ENCODE measurements at regions not wholly inside any gene's neighbourhood (a gene's known extent, or its start where the extent isn't known, plus 50 kb on each side); places are given as distances from the start of the nearest gene placed in this dataset.

GRCh38 chr1:168966636-168967035 is 139.9 kb upstream of the ATP1B1 start:
- no peak overlapping the region for H3K4me2 ChIP-seq (ENCODE audit: control insufficient read depth, extremely low read depth, insufficient read depth, low read depth, low read length)
- H3K9ac ChIP-seq (ENCODE audit: control insufficient read depth, extremely low read depth, insufficient read depth, low read length) = no peak overlapping the region
- dilution Hi-C loops (cut with MboI; ENCODE audit: extremely low pct_ligation_motif_present, low sequenced_read_pairs) = no loop called here
- no peaks in the 10 kb centered on the region for H3K79me2 ChIP-seq (ENCODE audit: control insufficient read depth, insufficient read depth, low read length)
- H3K27me3 ChIP-seq (ENCODE audit: control insufficient read depth, extremely low read depth, insufficient read depth, low read length) = no peaks in the 10 kb centered on the region
- H3K27ac ChIP-seq (ENCODE audit: control insufficient read depth, insufficient read depth, low read length) = no peak overlapping the region
- H3K4me3 ChIP-seq (ENCODE audit: control insufficient read depth in 2 of 3, extremely low read depth in 1 of 3, insufficient read depth in 2 of 3, low read depth in 1 of 3, low read length in 3 of 3) = no peak overlapping the region
- no peaks in the 10 kb centered on the region for H3K9me3 ChIP-seq (ENCODE audit: control insufficient read depth, low read depth, low read length)
- FAIRE-seq (no peak), DNase-seq (ENCODE audit: low read depth, low spot score) (no peak)
- H2AFZ ChIP-seq (ENCODE audit: control insufficient read depth, low read length) = no peak overlapping the region
- no peaks in the 10 kb centered on the region for H3K36me3 ChIP-seq (ENCODE audit: control insufficient read depth in 2 of 2, extremely low read depth in 1 of 2, insufficient read depth in 2 of 2, low read length in 2 of 2)
- no peaks in the 10 kb centered on the region for H3K4me1 ChIP-seq (ENCODE audit: control insufficient read depth, extremely low read depth, insufficient read depth, low read length)
- TF ChIP-seq EZH2 (IDR thresholded peaks at IDR 0.05; ENCODE audit: low read length) (no peak), CTCF (optimal IDR thresholded peaks at IDR 0.05 in 1 of 3, IDR thresholded peaks at IDR 0.05 in 1 of 3, conservative IDR thresholded peaks at IDR 0.05 in 1 of 3; ENCODE audit: extremely low read depth in 1 of 3, insufficient read depth in 2 of 3, low read length in 3 of 3) (no peak)
- no peaks in the 10 kb centered on the region for H4K20me1 ChIP-seq (ENCODE audit: control insufficient read depth, extremely low read depth, insufficient read depth, low read length)
- H3K9me1 ChIP-seq (ENCODE audit: control insufficient read depth, extremely low read depth, insufficient read depth, low read length) = no peaks in the 10 kb centered on the region

DNA sequence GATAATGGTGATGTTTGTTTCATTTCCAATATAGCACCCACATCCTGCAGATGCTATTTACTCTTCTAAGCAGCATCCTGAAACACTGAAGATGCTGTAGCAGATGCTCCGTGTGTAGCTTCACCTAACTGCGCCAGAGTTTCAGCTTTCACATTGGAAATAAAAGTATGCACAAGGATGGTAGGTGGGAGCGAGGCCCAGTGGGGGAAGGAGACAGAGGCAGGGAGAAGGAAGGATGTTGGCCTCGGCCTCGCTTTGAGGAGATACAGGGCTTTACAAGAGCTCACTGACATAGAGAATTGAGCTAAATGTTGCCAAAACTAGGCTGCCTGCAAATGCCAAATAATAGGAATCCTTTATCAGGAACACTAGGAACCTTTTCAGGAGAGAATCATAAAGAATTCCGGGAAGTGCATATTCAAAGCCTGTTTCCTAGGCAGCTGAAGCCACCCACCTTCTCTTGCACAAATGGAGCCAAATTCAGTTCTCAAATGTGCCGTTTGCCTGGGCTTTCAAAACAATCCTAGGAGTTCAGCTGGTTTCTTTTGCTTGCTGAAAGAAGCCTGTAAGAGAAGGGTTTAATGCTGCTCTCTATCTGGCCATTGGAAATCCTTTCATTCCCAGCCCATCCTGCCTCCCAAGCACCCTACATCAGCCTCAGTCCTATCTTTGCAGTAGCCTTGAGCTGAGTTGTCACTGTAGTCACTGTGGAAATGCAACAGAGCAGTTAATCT is 135.4 kb upstream of the ATP1B1 start:
- Histone ChIP-seq H3K27ac (ENCODE audit: control insufficient read depth, insufficient read depth, low read length) (no peak overlapping the region), H3K27me3 (ENCODE audit: control insufficient read depth, extremely low read depth, insufficient read depth, low read length) (no peaks in the 10 kb centered on the region), H3K9ac (ENCODE audit: control insufficient read depth, extremely low read depth, insufficient read depth, low read length) (no peak overlapping the region), H3K4me1 (ENCODE audit: control insufficient read depth, extremely low read depth, insufficient read depth, low read length) (no peaks in the 10 kb centered on the region), H2AFZ (ENCODE audit: control insufficient read depth, low read length) (no peak overlapping the region), H3K36me3 (ENCODE audit: control insufficient read depth in 2 of 2, extremely low read depth in 1 of 2, insufficient read depth in 2 of 2, low read length in 2 of 2) (no peaks in the 10 kb centered on the region), H3K9me1 (ENCODE audit: control insufficient read depth, extremely low read depth, insufficient read depth, low read length) (no peaks in the 10 kb centered on the region), H3K4me2 (ENCODE audit: control insufficient read depth, extremely low read depth, insufficient read depth, low read depth, low read length) (no peak overlapping the region), H4K20me1 (ENCODE audit: control insufficient read depth, extremely low read depth, insufficient read depth, low read length) (no peaks in the 10 kb centered on the region), H3K79me2 (ENCODE audit: control insufficient read depth, insufficient read depth, low read length) (no peaks in the 10 kb centered on the region), H3K9me3 (ENCODE audit: control insufficient read depth, low read depth, low read length) (no peaks in the 10 kb centered on the region), H3K4me3 (ENCODE audit: control insufficient read depth in 2 of 3, extremely low read depth in 1 of 3, insufficient read depth in 2 of 3, low read depth in 1 of 3, low read length in 3 of 3) (no peak overlapping the region)
- DNase-seq (ENCODE audit: low read depth, low spot score) (no peak), FAIRE-seq (no peak)
- TF ChIP-seq EZH2 (IDR thresholded peaks at IDR 0.05; ENCODE audit: low read length) = no peak
- dilution Hi-C loops (cut with MboI; ENCODE audit: extremely low pct_ligation_motif_present, low sequenced_read_pairs) = no loop called here

- H3K4me2 ChIP-seq (ENCODE audit: control insufficient read depth, extremely low read depth, insufficient read depth, low read depth, low read length) = no peak overlapping the region
- no peaks in the 10 kb centered on the region for H3K9me3 ChIP-seq (ENCODE audit: control insufficient read depth, low read depth, low read length)
- H3K9me1 ChIP-seq (ENCODE audit: control insufficient read depth, extremely low read depth, insufficient read depth, low read length) = no peaks in the 10 kb centered on the region
- H3K79me2 ChIP-seq (ENCODE audit: control insufficient read depth, insufficient read depth, low read length) = no peaks in the 10 kb centered on the region
- no peaks in the 10 kb centered on the region for H3K4me1 ChIP-seq (ENCODE audit: control insufficient read depth, extremely low read depth, insufficient read depth, low read length)
- no peak overlapping the region for H3K9ac ChIP-seq (ENCODE audit: control insufficient read depth, extremely low read depth, insufficient read depth, low read length)
- no peak overlapping the region for H3K27ac ChIP-seq (ENCODE audit: control insufficient read depth, insufficient read depth, low read length)
- TF ChIP-seq EZH2 (IDR thresholded peaks at IDR 0.05; ENCODE audit: low read length) = no peak
- no peak for TF ChIP-seq CTCF (optimal IDR thresholded peaks at IDR 0.05 in 1 of 3, IDR thresholded peaks at IDR 0.05 in 1 of 3, conservative IDR thresholded peaks at IDR 0.05 in 1 of 3; ENCODE audit: extremely low read depth in 1 of 3, insufficient read depth in 2 of 3, low read length in 3 of 3)
- no peak overlapping the region for H3K4me3 ChIP-seq (ENCODE audit: control insufficient read depth in 2 of 3, extremely low read depth in 1 of 3, insufficient read depth in 2 of 3, low read depth in 1 of 3, low read length in 3 of 3)
- DNase-seq (ENCODE audit: low read depth, low spot score) = no peak
- no peaks in the 10 kb centered on the region for H3K36me3 ChIP-seq (ENCODE audit: control insufficient read depth in 2 of 2, extremely low read depth in 1 of 2, insufficient read depth in 2 of 2, low read length in 2 of 2)
- no peaks in the 10 kb centered on the region for H4K20me1 ChIP-seq (ENCODE audit: control insufficient read depth, extremely low read depth, insufficient read depth, low read length)
- FAIRE-seq = no peak
- H3K27me3 ChIP-seq (ENCODE audit: control insufficient read depth, extremely low read depth, insufficient read depth, low read length) = no peaks in the 10 kb centered on the region
- dilution Hi-C loops (cut with MboI; ENCODE audit: extremely low pct_ligation_motif_present, low sequenced_read_pairs) = no loop called here
- no peak overlapping the region for H2AFZ ChIP-seq (ENCODE audit: control insufficient read depth, low read length)
Observed at GRCh38 chr1:168972225-168972624, 134.3 kb upstream of the ATP1B1 start.

All from keratinocyte (primary cell).